ENCODE measurements at regions not wholly inside any gene's neighbourhood (a gene's known extent, or its start where the extent isn't known, plus 50 kb on each side); places are given as distances from the start of the nearest gene placed in this dataset.

GRCh38 chr5:125277494-125278154, 531.2 kb upstream of the ZNF608 start:
- TF ChIP-seq POLR2A (IDR thresholded peaks at IDR 0.05) (no peak), CTCF (IDR thresholded peaks at IDR 0.05) (no peak)
- no peak for DNase-seq
- H3K36me3 ChIP-seq: no peaks in the 10 kb centered on the region
- intact Hi-C loops (cut with DNase I; ENCODE audit: low total_unique reads): no loop called here
- no peaks in the 10 kb centered on the region for H3K4me1 ChIP-seq
- no peaks in the 10 kb centered on the region for H3K27me3 ChIP-seq
- no peak overlapping the region for H3K27ac ChIP-seq
- no peaks in the 10 kb centered on the region for H3K9me3 ChIP-seq
- H3K4me3 ChIP-seq: no peak overlapping the region

GRCh38 chr5:125278711-125279110, 532.3 kb upstream of the ZNF608 start:
- H3K9me3 ChIP-seq: no peaks in the 10 kb centered on the region
- H3K27me3 ChIP-seq: no peaks in the 10 kb centered on the region
- no peak overlapping the region for H3K27ac ChIP-seq
- no peaks in the 10 kb centered on the region for H3K4me1 ChIP-seq
- DNase-seq: no peak
- H3K36me3 ChIP-seq: no peaks in the 10 kb centered on the region
- H3K4me3 ChIP-seq: no peak overlapping the region
- TF ChIP-seq POLR2A (IDR thresholded peaks at IDR 0.05) (no peak), CTCF (IDR thresholded peaks at IDR 0.05) (no peak)
- intact Hi-C loops (cut with DNase I; ENCODE audit: low total_unique reads): no loop called here

DNA sequence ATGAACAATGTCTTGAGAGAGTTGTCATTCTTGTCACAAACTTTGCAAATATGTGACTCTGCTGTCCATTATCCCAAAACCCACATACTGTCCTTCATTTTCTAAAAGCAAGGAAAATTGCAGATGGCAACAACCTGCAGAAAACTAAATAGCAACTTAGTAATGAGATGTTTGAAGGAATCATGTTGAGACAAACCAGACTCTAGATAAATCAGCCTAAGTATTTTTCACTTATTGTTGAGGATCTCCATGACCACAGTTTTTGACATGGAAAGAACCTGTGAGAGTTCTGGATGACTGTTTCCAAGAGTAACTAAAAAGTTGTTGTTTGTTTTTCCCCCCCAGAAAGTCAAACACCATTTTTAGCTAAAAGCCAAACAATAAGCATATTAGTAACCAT, 535.2 kb upstream of the ZNF608 start:
- DNase-seq: no peak
- H3K4me3 ChIP-seq: no peak overlapping the region
- TF ChIP-seq POLR2A (IDR thresholded peaks at IDR 0.05) (no peak), CTCF (IDR thresholded peaks at IDR 0.05) (no peak)
- H3K27ac ChIP-seq: no peak overlapping the region
- intact Hi-C loops (cut with DNase I; ENCODE audit: low total_unique reads): no loop called here
- H3K27me3 ChIP-seq: no peaks in the 10 kb centered on the region
- H3K9me3 ChIP-seq: no peaks in the 10 kb centered on the region
- no peaks in the 10 kb centered on the region for H3K4me1 ChIP-seq
- no peaks in the 10 kb centered on the region for H3K36me3 ChIP-seq

GRCh38 chr5:125283372-125283771, 536.9 kb upstream of the ZNF608 start:
- no peak for DNase-seq
- intact Hi-C loops (cut with DNase I; ENCODE audit: low total_unique reads): no loop called here

DNA sequence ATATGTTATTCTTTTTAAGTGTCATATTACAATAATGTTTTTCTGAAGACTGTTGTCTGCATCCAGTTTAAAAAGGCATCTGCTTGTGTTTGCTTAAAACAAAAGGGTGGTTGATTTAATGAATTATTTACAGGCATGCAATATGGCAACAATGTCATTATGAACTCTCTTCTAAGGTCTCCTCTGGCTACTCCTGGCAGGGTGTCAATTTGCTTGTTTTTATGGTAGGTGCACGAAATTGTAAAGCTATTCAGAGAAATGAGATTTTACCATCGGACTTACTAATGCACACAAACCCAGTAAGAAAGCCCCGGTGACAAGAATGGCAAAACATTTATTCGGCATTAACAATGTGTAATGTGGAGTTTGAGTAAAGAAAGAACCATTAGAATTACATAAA, 539.8 kb upstream of the ZNF608 start:
- Histone ChIP-seq H3K4me3 (no peak overlapping the region), H3K4me1 (no peaks in the 10 kb centered on the region), H3K36me3 (no peaks in the 10 kb centered on the region), H3K27me3 (no peaks in the 10 kb centered on the region), H3K9me3 (no peaks in the 10 kb centered on the region), H3K27ac (no peak overlapping the region)
- intact Hi-C loops (cut with DNase I; ENCODE audit: low total_unique reads): no loop called here
- TF ChIP-seq CTCF (IDR thresholded peaks at IDR 0.05): no peak
- no peak for TF ChIP-seq POLR2A (IDR thresholded peaks at IDR 0.05)
- DNase-seq: no peak

More at GRCh38 chr5:125283372-125283771, 536.9 kb upstream of the ZNF608 start:
- Histone ChIP-seq H3K9me3 (no peaks in the 10 kb centered on the region), H3K27ac (no peak overlapping the region), H3K4me1 (no peaks in the 10 kb centered on the region), H3K4me3 (no peak overlapping the region), H3K27me3 (no peaks in the 10 kb centered on the region), H3K36me3 (no peaks in the 10 kb centered on the region)
- TF ChIP-seq CTCF (IDR thresholded peaks at IDR 0.05) (no peak), POLR2A (IDR thresholded peaks at IDR 0.05) (no peak)
